ENCODE measurements at regions not wholly inside any gene's neighbourhood (a gene's known extent, or its start where the extent isn't known, plus 50 kb on each side); places are given as distances from the start of the nearest gene placed in this dataset.

- DNase-seq: no peak
- no peak for ATAC-seq
- H3K36me3 ChIP-seq: no peaks in the 10 kb centered on the region
- H3K27me3 ChIP-seq: no peaks in the 10 kb centered on the region
- TF ChIP-seq CTCF (IDR thresholded peaks at IDR 0.05): no peak
- TF ChIP-seq POLR2A (IDR thresholded peaks at IDR 0.05): no peak
- WGBS, 4 donors: 78 to 84% (median 81%) methylated on average over 6 of the region's 6 CpGs
- no peak overlapping the region for H3K4me3 ChIP-seq
- intact Hi-C loops (cut with DNase I): no loop called here
- no peak overlapping the region for H3K27ac ChIP-seq
- no peaks in the 10 kb centered on the region for H3K4me1 ChIP-seq
- H3K9me3 ChIP-seq: no peaks in the 10 kb centered on the region
These were observed 2153.6 kb upstream of the AGA start for GRCh38 chr4:179595671-179596410.

GRCh38 chr4:179596621-179597020 is 2154.4 kb upstream of the AGA start:
- intact Hi-C loops (cut with DNase I): no loop called here
- H3K27ac ChIP-seq: no peak overlapping the region
- no peaks in the 10 kb centered on the region for H3K9me3 ChIP-seq

GRCh38 chr4:179597301-179597700 is 2155.1 kb upstream of the AGA start:
- H3K9me3 ChIP-seq: no peaks in the 10 kb centered on the region
- WGBS, 4 donors: 32 to 61% (median 54%) methylated on average over 2 of the region's 2 CpGs
- no peak for ATAC-seq
- H3K27me3 ChIP-seq: no peaks in the 10 kb centered on the region
- no peak for TF ChIP-seq POLR2A (IDR thresholded peaks at IDR 0.05)
- no peak for TF ChIP-seq CTCF (IDR thresholded peaks at IDR 0.05)
- no peak for DNase-seq
- no peak overlapping the region for H3K4me3 ChIP-seq
- H3K36me3 ChIP-seq: no peaks in the 10 kb centered on the region
- intact Hi-C loops (cut with DNase I): no loop called here
- no peaks in the 10 kb centered on the region for H3K4me1 ChIP-seq
- no peak overlapping the region for H3K27ac ChIP-seq

More at GRCh38 chr4:179596621-179597020, 2154.4 kb upstream of the AGA start:
- ATAC-seq (no peak), DNase-seq (no peak)
- WGBS, 4 donors: 62 to 76% (median 64%) methylated on average over 2 of the region's 2 CpGs
- no peaks in the 10 kb centered on the region for H3K4me1 ChIP-seq
- H3K36me3 ChIP-seq: no peaks in the 10 kb centered on the region
- TF ChIP-seq POLR2A (IDR thresholded peaks at IDR 0.05) (no peak), CTCF (IDR thresholded peaks at IDR 0.05) (no peak)
- H3K27me3 ChIP-seq: no peaks in the 10 kb centered on the region
- no peak overlapping the region for H3K4me3 ChIP-seq

GRCh38 chr4:179601671-179602070 is 2159.4 kb upstream of the AGA start:
- Histone ChIP-seq H3K4me1 (no peaks in the 10 kb centered on the region), H3K9me3 (no peaks in the 10 kb centered on the region), H3K36me3 (no peaks in the 10 kb centered on the region), H3K27me3 (no peaks in the 10 kb centered on the region), H3K4me3 (no peak overlapping the region), H3K27ac (no peak overlapping the region)
- DNase-seq (no peak), ATAC-seq (no peak)
- no peak for TF ChIP-seq CTCF (IDR thresholded peaks at IDR 0.05)
- TF ChIP-seq POLR2A (IDR thresholded peaks at IDR 0.05): no peak
- WGBS, 4 donors: 19 to 31% (median 29%) methylated on average over 2 of the region's 2 CpGs
- intact Hi-C loops (cut with DNase I): no loop called here

Data from heart left ventricle (tissue), 16 donors.